Prostate gland (tissue), 2 donors: ENCODE measurements at regions not wholly inside any gene's neighbourhood (a gene's known extent, or its start where the extent isn't known, plus 50 kb on each side); places are given as distances from the start of the nearest gene placed in this dataset.

Experiments used
- CTCF ChIP-seq, 4 experiments: fragments of 200-600 bp in 2 of 4; fragments of 450-650 bp in 2 of 4; sonication (generic) in 2 of 4; IDR thresholded peaks; 1 replicate in 3 of 4; 2 replicates in 1 of 4; pipeline ENCODE4 v1.5.1; 2016 to 2019; ENCODE audit warnings: antibody characterized with exemption in 4 of 4, mild to moderate bottlenecking in 2 of 4, moderate library complexity in 2 of 4
- POLR2AphosphoS5 ChIP-seq: sonication (generic); formaldehyde crosslinking; IDR thresholded peaks from one replicate; pipeline ENCODE4 v1.6.1; 2017; ENCODE audit warnings: antibody characterized with exemption

GRCh38 chr18:7170292-7170691, 52.7 kb upstream of the LAMA1 start:
- TF ChIP-seq CTCF (IDR thresholded peaks at IDR 0.05): no peak
- no peak for TF ChIP-seq POLR2AphosphoS5
